Tibial nerve (tissue), 4 donors: ENCODE measurements at regions not wholly inside any gene's neighbourhood (a gene's known extent, or its start where the extent isn't known, plus 50 kb on each side); places are given as distances from the start of the nearest gene placed in this dataset.

Source experiments
- EP300 ChIP-seq, 2 donors: sonication (generic); formaldehyde crosslinking; IDR thresholded peaks; one replicate each; pipeline ENCODE4 v1.6.1; 2017; ENCODE audit warnings: antibody characterized with exemption in 2 of 2, mild to moderate bottlenecking in 1 of 2
- POLR2A ChIP-seq, 2 donors: fragments of 450-650 bp; IDR thresholded peaks; one replicate each; pipeline ENCODE4 v1.6.1; 2017; ENCODE audit warnings: antibody characterized with exemption in 2 of 2, mild to moderate bottlenecking in 2 of 2, moderate library complexity in 2 of 2
- TF ChIP-seq, protein P1 (sequence below), 5 experiments: fragments of 200-600 bp in 3 of 5; fragments of 450-650 bp in 2 of 5; sonication (generic) in 3 of 5; IDR thresholded peaks; one replicate each; pipeline ENCODE4 v1.5.1; 2016 to 2019; ENCODE audit warnings: antibody characterized with exemption in 5 of 5, mild to moderate bottlenecking in 3 of 5, moderate library complexity in 2 of 5

- TF ChIP-seq, protein P1, sequence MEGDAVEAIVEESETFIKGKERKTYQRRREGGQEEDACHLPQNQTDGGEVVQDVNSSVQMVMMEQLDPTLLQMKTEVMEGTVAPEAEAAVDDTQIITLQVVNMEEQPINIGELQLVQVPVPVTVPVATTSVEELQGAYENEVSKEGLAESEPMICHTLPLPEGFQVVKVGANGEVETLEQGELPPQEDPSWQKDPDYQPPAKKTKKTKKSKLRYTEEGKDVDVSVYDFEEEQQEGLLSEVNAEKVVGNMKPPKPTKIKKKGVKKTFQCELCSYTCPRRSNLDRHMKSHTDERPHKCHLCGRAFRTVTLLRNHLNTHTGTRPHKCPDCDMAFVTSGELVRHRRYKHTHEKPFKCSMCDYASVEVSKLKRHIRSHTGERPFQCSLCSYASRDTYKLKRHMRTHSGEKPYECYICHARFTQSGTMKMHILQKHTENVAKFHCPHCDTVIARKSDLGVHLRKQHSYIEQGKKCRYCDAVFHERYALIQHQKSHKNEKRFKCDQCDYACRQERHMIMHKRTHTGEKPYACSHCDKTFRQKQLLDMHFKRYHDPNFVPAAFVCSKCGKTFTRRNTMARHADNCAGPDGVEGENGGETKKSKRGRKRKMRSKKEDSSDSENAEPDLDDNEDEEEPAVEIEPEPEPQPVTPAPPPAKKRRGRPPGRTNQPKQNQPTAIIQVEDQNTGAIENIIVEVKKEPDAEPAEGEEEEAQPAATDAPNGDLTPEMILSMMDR (IDR thresholded peaks at IDR 0.05): peak; percentile 57 to 90 (median 70)
- TF ChIP-seq POLR2A (IDR thresholded peaks at IDR 0.05) (no peak), EP300 (IDR thresholded peaks at IDR 0.05) (no peak)
These were observed 92.9 kb upstream of the MTAP start for GRCh38 chr9:21709464-21710058.
